H1 (cell line): ENCODE measurements at regions not wholly inside any gene's neighbourhood (a gene's known extent, or its start where the extent isn't known, plus 50 kb on each side); places are given as distances from the start of the nearest gene placed in this dataset.

Experiments
- CTCF ChIA-PET: fragments of 300-600 bp; sonication (Branson Sonifier 250); formaldehyde crosslinking; loops from one replicate; lab custom pipeline; 2021; ENCODE audit not compliant: partially characterized antibody; lab: Charles Lee
- POLR2A ChIA-PET: fragments of 300-600 bp; sonication (Branson Sonifier 250); formaldehyde crosslinking; loops from one replicate; lab custom pipeline; 2021; ENCODE audit warnings: inconsistent platforms; ENCODE audit not compliant: partially characterized antibody; lab: Charles Lee
- DNase-seq, 2 experiments: peaks; one replicate each; pipeline versions ENCODE4 v3.0.0 to v3.0.0-alpha.2; 2010 to 2022; ENCODE audit warnings: low spot score in 2 of 2, low read depth in 1 of 2, mixed read lengths in 1 of 2
- FAIRE-seq: peaks from 2 replicates; lab custom pipeline; 2011; peaks lifted over from hg19 to GRCh38; lab: Jason Lieb, UNC
- H2AFZ ChIP-seq: 2 replicates; pipeline ENCODE4 v1.8.1; 2012; ENCODE audit warnings: low read length, inconsistent platforms
- H2AK5ac ChIP-seq: 2 replicates; pipeline ENCODE4 v1.6.1; 2013; ENCODE audit warnings: low read depth, low read length
- H2BK120ac ChIP-seq: replicated peaks from 2 replicates; pipeline ENCODE3; 2013; ENCODE audit warnings: low read depth, low read length, inconsistent platforms
- H2BK12ac ChIP-seq: 2 replicates; pipeline ENCODE4 v1.6.1; 2013; ENCODE audit warnings: low read depth, low read length
- H2BK15ac ChIP-seq: 2 replicates; pipeline ENCODE4 v1.6.1; 2013; ENCODE audit warnings: low read length
- H2BK20ac ChIP-seq: 2 replicates; pipeline ENCODE4 v1.6.1; 2013; ENCODE audit warnings: low read length
- H2BK5ac ChIP-seq: 2 replicates; pipeline ENCODE4 v1.6.1; 2013; ENCODE audit warnings: low read depth, low read length
- H3K14ac ChIP-seq: 2 replicates; pipeline ENCODE4 v1.6.1; 2013; ENCODE audit warnings: inconsistent platforms; ENCODE audit not compliant: insufficient read length
- H3K18ac ChIP-seq: 2 replicates; pipeline ENCODE4 v1.6.1; 2013; ENCODE audit warnings: low read length; ENCODE audit errors: extremely low read depth
- H3K23ac ChIP-seq: 2 replicates; pipeline ENCODE4 v1.6.1; 2013; ENCODE audit warnings: inconsistent platforms; ENCODE audit not compliant: insufficient read length
- H3K23me2 ChIP-seq: 2 replicates; pipeline ENCODE4 v1.6.1; 2013; ENCODE audit warnings: low read depth, low read length
- H3K27ac ChIP-seq: 2 replicates; pipeline ENCODE4 v1.6.1; 2011; ENCODE audit warnings: low read depth, low read length, inconsistent platforms
- H3K27me3 ChIP-seq, 4 experiments: replicated peaks in 1 of 4; 1 replicate in 1 of 4; 2 replicates in 3 of 4; pipeline versions ENCODE4 v1.6.1 to v1.8.1; 2011 to 2013; ENCODE audit warnings: low read length in 3 of 4, mild to moderate bottlenecking in 3 of 4, inconsistent platforms in 2 of 4, mixed read lengths in 2 of 4, moderate library complexity in 1 of 4; ENCODE audit not compliant: control insufficient read depth in 3 of 4, insufficient read depth in 3 of 4; ENCODE audit errors: extremely low read depth in 1 of 4
- H3K36me3 ChIP-seq, 4 experiments: 2 replicates each; pipeline versions ENCODE4 v1.6.1 to v1.8.1; 2011 to 2013; ENCODE audit warnings: mild to moderate bottlenecking in 4 of 4, low read length in 3 of 4, moderate library complexity in 2 of 4, control low read depth in 1 of 4, inconsistent platforms in 1 of 4; ENCODE audit not compliant: insufficient read depth in 4 of 4, control insufficient read depth in 2 of 4
- H3K4ac ChIP-seq: replicated peaks from 2 replicates; pipeline ENCODE3; 2013; ENCODE audit warnings: low read length, low read depth, mixed read lengths, inconsistent platforms; ENCODE audit not compliant: insufficient read length
- H3K4me1 ChIP-seq, 4 experiments: replicated peaks in 1 of 4; 1 replicate in 1 of 4; 2 replicates in 3 of 4; pipeline versions ENCODE4 v1.6.1 to v1.8.1; 2011 to 2013; ENCODE audit warnings: low read length in 3 of 4, inconsistent platforms in 2 of 4, mixed read lengths in 1 of 4; ENCODE audit not compliant: insufficient read depth in 4 of 4, control insufficient read depth in 3 of 4
- H3K4me2 ChIP-seq, 2 experiments: 2 replicates each; pipeline versions ENCODE4 v1.6.1 to v1.8.1; 2011 to 2013; ENCODE audit warnings: low read depth in 2 of 2, low read length in 2 of 2, control low read depth in 1 of 2, inconsistent platforms in 1 of 2, mild to moderate bottlenecking in 1 of 2; ENCODE audit not compliant: insufficient read depth in 1 of 2
- H3K4me3 ChIP-seq, 4 experiments: fragments of 200-600, 300-600 bp in 1 of 4; sonication (generic), shearing (Covaris generic), sonication (Bioruptor Twin) in 1 of 4; 2 replicates each; pipeline versions ENCODE4 v1.5.1 to v1.8.1; 2011 to 2016; ENCODE audit warnings: low read length in 4 of 4, low read depth in 3 of 4, control low read depth in 2 of 4, inconsistent platforms in 2 of 4, mild to moderate bottlenecking in 2 of 4, mixed read lengths in 1 of 4, moderate library complexity in 1 of 4; ENCODE audit not compliant: insufficient read depth in 2 of 4; ENCODE audit errors: extremely low read depth in 1 of 4
- H3K56ac ChIP-seq: replicated peaks from 2 replicates; pipeline ENCODE3; 2013; ENCODE audit warnings: low read depth, mild to moderate bottlenecking, mixed read lengths, low read length, inconsistent platforms; ENCODE audit not compliant: insufficient read length
- H3K79me1 ChIP-seq: 2 replicates; pipeline ENCODE4 v1.6.1; 2013; ENCODE audit warnings: low read depth, low read length, control low read depth
- H3K79me2 ChIP-seq, 2 experiments: 2 replicates each; pipeline versions ENCODE4 v1.6.1 to v1.8.1; 2012 to 2013; ENCODE audit warnings: low read length in 2 of 2, mild to moderate bottlenecking in 2 of 2, inconsistent platforms in 1 of 2; ENCODE audit not compliant: insufficient read depth in 2 of 2, control insufficient read depth in 1 of 2
- H3K9ac ChIP-seq, 4 experiments: replicated peaks in 1 of 4; 1 replicate in 1 of 4; 2 replicates in 3 of 4; pipeline versions ENCODE4 v1.6.1 to v1.8.1; 2011 to 2013; ENCODE audit warnings: low read depth in 3 of 4, low read length in 3 of 4, control low read depth in 2 of 4, mild to moderate bottlenecking in 2 of 4, moderate library complexity in 2 of 4, inconsistent platforms in 1 of 4; ENCODE audit errors: extremely low read depth in 1 of 4
- H3K9me3 ChIP-seq, 2 experiments: 2 replicates each; pipeline versions ENCODE4 v1.6.1 to v1.8.1; 2012 to 2013; ENCODE audit warnings: mild to moderate bottlenecking in 2 of 2, moderate library complexity in 2 of 2, control low read depth in 1 of 2, inconsistent platforms in 1 of 2, low read depth in 1 of 2, low read length in 1 of 2, mixed read lengths in 1 of 2; ENCODE audit not compliant: insufficient read depth in 2 of 2
- H4K20me1 ChIP-seq, 2 experiments: replicated peaks in 1 of 2; 2 replicates each; pipeline versions ENCODE3 to v1.8.1; 2011 to 2013; ENCODE audit warnings: inconsistent platforms in 2 of 2, low read length in 2 of 2, mild to moderate bottlenecking in 1 of 2; ENCODE audit not compliant: insufficient read depth in 2 of 2, control insufficient read depth in 1 of 2
- H4K5ac ChIP-seq: 2 replicates; pipeline ENCODE4 v1.6.1; 2013; ENCODE audit warnings: low read length, low read depth, mixed read lengths, inconsistent platforms; ENCODE audit not compliant: insufficient read length
- H4K8ac ChIP-seq: 2 replicates; pipeline ENCODE4 v1.8.0; 2013; ENCODE audit warnings: mild to moderate bottlenecking, moderate library complexity, low read length, inconsistent platforms; ENCODE audit not compliant: insufficient read depth; ENCODE audit errors: extremely low read depth
- H4K91ac ChIP-seq: replicated peaks from 2 replicates; pipeline ENCODE3; 2013; ENCODE audit warnings: low read length, mixed read lengths, inconsistent platforms; ENCODE audit not compliant: insufficient read length
- MAFK ChIP-seq: IDR thresholded peaks from 2 replicates; pipeline ENCODE4 v1.6.1; 2012; ENCODE audit warnings: low read depth, mild to moderate bottlenecking, improper control_type of control experiment, low read length
- NANOG ChIP-seq: IDR thresholded peaks from 2 replicates; pipeline ENCODE4 v1.6.1; 2011; ENCODE audit warnings: low read length, low read depth, mild to moderate bottlenecking, inconsistent platforms; ENCODE audit not compliant: insufficient read depth, poor library complexity, severe bottlenecking
- RAD21 ChIP-seq, 2 experiments: IDR thresholded peaks in 1 of 2; conservative IDR thresholded peaks in 1 of 2; 2 replicates each; pipeline ENCODE4 v1.6.1; 2011; ENCODE audit warnings: low read depth in 2 of 2, low read length in 2 of 2, improper control_type of control experiment in 1 of 2, inconsistent platforms in 1 of 2, mild to moderate bottlenecking in 1 of 2, moderate library complexity in 1 of 2
- RBBP5 ChIP-seq: IDR thresholded peaks from 2 replicates; pipeline ENCODE4 v1.7.1; 2012; ENCODE audit warnings: low read depth, mild to moderate bottlenecking, inconsistent platforms, low read length, moderate library complexity, borderline replicate concordance
- SRF ChIP-seq: IDR thresholded peaks from 2 replicates; pipeline ENCODE4 v1.6.1; 2011; ENCODE audit warnings: mild to moderate bottlenecking, low read depth, low read length, moderate library complexity
- WGBS, 2 experiments: shearing (Covaris generic) in 1 of 2; methylation state at CpG; one replicate each; pipeline versions ENCODE4 v1.1.6 to v1.1.7; 2013 to 2015; ENCODE audit warnings: low lambda C conversion rate in 2 of 2, mixed read lengths in 2 of 2, inconsistent platforms in 1 of 2, low coverage in 1 of 2, missing lambda C conversion rate in 1 of 2; ENCODE audit not compliant: insufficient replicate concordance in 2 of 2, insufficient coverage in 1 of 2, insufficient read length in 1 of 2; ENCODE audit errors: extremely low coverage in 1 of 2, missing lambda C conversion rate in 1 of 2; 5-methylcytosine and 5-hydroxymethylcytosine counted together

DNA sequence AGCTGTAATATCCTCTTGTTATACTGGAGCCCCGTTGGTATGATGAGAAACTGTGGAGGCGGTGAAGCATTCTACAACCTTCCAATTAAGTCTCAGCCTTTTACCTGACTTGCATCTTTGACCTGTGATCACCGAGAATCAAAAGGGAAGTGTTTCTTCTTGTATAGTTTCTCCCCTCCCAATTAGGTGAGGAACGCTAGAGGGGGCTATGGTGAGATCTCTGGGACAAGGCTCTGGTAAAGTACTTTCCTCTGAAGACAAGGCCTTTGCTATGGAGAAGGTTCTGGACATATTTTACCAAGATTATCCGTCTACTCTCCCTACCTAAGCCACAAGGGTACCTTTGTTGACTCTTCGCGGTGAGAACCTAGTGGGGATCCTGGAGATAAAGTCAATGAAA, 111.3 kb downstream of the CBLL2 start:
- ChIA-PET CTCF (interaction anchor here (0.7 kb wide), 1 partner anchor 399 kb away, joined by 3 read pairs; no protein-coding TSS in a partner anchor), POLR2A (no interaction called here)
- Histone ChIP-seq H2AK5ac (no peak overlapping the region), H3K23me2 (no peaks in the 10 kb centered on the region), H3K27me3 (no peaks in the 10 kb centered on the region), H3K9me3 (no peaks in the 10 kb centered on the region), H3K27ac (no peak overlapping the region), H2BK20ac (no peak overlapping the region), H3K56ac (no peak overlapping the region), H3K4me2 (no peak overlapping the region), H3K9ac (no peak overlapping the region), H3K4ac (no peak overlapping the region), H4K91ac (no peak overlapping the region), H3K18ac (no peak overlapping the region), H2BK15ac (no peak overlapping the region), H4K8ac (no peak overlapping the region), H3K79me1 (no peaks in the 10 kb centered on the region), H4K20me1 (no peaks in the 10 kb centered on the region), H3K79me2 (no peaks in the 10 kb centered on the region), H4K5ac (no peak overlapping the region), H2AFZ (no peak overlapping the region), H2BK5ac (no peak overlapping the region), H3K23ac (no peak overlapping the region), H3K4me1 (no peaks in the 10 kb centered on the region), H3K36me3 (no peaks in the 10 kb centered on the region), H2BK12ac (no peak overlapping the region), H2BK120ac (no peak overlapping the region), H3K14ac (no peak overlapping the region), H3K4me3 (no peak overlapping the region)
- DNase-seq (no peak), FAIRE-seq (peak; percentile 91)
- no peak for TF ChIP-seq SRF
- TF ChIP-seq MAFK = no peak
- peak in 1 of 2 experiments; percentile 52; a peak in 2 of 4 replicates for TF ChIP-seq RAD21 (IDR thresholded peaks at IDR 0.05 in 1 of 2, conservative IDR thresholded peaks at IDR 0.05 in 1 of 2; ENCODE audit: low read depth in 2 of 2, low read length in 2 of 2)
- no peak for TF ChIP-seq RBBP5
- TF ChIP-seq NANOG = no peak
- WGBS, 2 experiments = 81% methylated on average over 7 of the region's 7 CpGs; no CpG with 5 or more reads in 1 of the 2 experiments
